NCI-H2196 treated with DMSO at 0.1 percent for 48 hours (cell line): ENCODE measurements at regions not wholly inside any gene's neighbourhood (a gene's known extent, or its start where the extent isn't known, plus 50 kb on each side); places are given as distances from the start of the nearest gene placed in this dataset.
"Not testable (repeated sequence)": the region's sequence is repeated elsewhere in the genome, so short reads cannot be mapped to it uniquely, and the experiment has no call there.

ENCODE experiments used
- DNase-seq: peaks from one replicate; lab custom pipeline; 2025; ENCODE audit not compliant: unreplicated experiment; lab: John Stamatoyannopoulos, UW

- DNase-seq = no peak
Measured at GRCh38 chr12:34402228-34402898, 380.1 kb downstream of the ALG10 start.

GRCh38 chr12:34402899-34403705 lies 380.8 kb downstream of the ALG10 start:
- DNase-seq = no peak

- no peak for DNase-seq
Measured at GRCh38 chr12:34403706-34404376, 381.5 kb downstream of the ALG10 start.

GRCh38 chr12:34404377-34405285 lies 382.3 kb downstream of the ALG10 start:
- DNase-seq = no peak

- DNase-seq = no peak
Measured at GRCh38 chr12:34405286-34406227, 383.3 kb downstream of the ALG10 start.

GRCh38 chr12:34406228-34406995 lies 384.1 kb downstream of the ALG10 start:
- no peak for DNase-seq

GRCh38 chr12:34406996-34407300 lies 384.7 kb downstream of the ALG10 start:
- no peak for DNase-seq

- no peak for DNase-seq
Measured at GRCh38 chr12:34407813-34408212, 385.5 kb downstream of the ALG10 start.

GRCh38 chr12:34431509-34431908 lies 409.2 kb downstream of the ALG10 start:
- not testable (repeated sequence) for DNase-seq
